CD4-positive, alpha-beta memory T cell (primary cell): ENCODE measurements at regions not wholly inside any gene's neighbourhood (a gene's known extent, or its start where the extent isn't known, plus 50 kb on each side); places are given as distances from the start of the nearest gene placed in this dataset.
"Not testable (repeated sequence)": the region's sequence is repeated elsewhere in the genome, so short reads cannot be mapped to it uniquely, and the experiment has no call there.

Source experiments
- CTCF ChIA-PET: fragments of 350-600 bp; sonication (Branson Sonifier 250); formaldehyde crosslinking; loops from one replicate; lab custom pipeline; 2021; ENCODE audit warnings: inconsistent platforms; ENCODE audit not compliant: partially characterized antibody; lab: Charles Lee
- POLR2A ChIA-PET: fragments of 350-600 bp; sonication (Branson Sonifier 250); formaldehyde crosslinking; loops from one replicate; lab custom pipeline; 2021; ENCODE audit not compliant: partially characterized antibody; lab: Charles Lee
- DNase-seq, 5 donors: peaks; one replicate each; pipeline versions ENCODE4 v3.0.0 to v3.0.0-alpha.2; 2020 to 2022; ENCODE audit warnings: mixed read lengths in 1 of 5
- H3K27ac ChIP-seq: one replicate; pipeline ENCODE4 v1.7.0; 2013; ENCODE audit warnings: low read depth, low read length
- H3K27me3 ChIP-seq: 2 replicates; pipeline ENCODE4 v1.7.0; 2013; ENCODE audit warnings: mild to moderate bottlenecking, low read length, moderate library complexity; ENCODE audit not compliant: insufficient read depth
- H3K36me3 ChIP-seq: 2 replicates; pipeline ENCODE4 v1.7.0; 2013; ENCODE audit warnings: mild to moderate bottlenecking, low read length, moderate library complexity; ENCODE audit not compliant: insufficient read depth
- H3K4me1 ChIP-seq: 2 replicates; pipeline ENCODE4 v1.7.0; 2013; ENCODE audit warnings: mild to moderate bottlenecking, low read length, moderate library complexity; ENCODE audit not compliant: insufficient read depth
- H3K4me3 ChIP-seq, 2 donors: one replicate each; pipeline ENCODE4 v1.7.0; 2013; ENCODE audit warnings: low read length in 2 of 2, mild to moderate bottlenecking in 1 of 2
- H3K9me3 ChIP-seq, 2 donors: one replicate each; pipeline ENCODE4 v1.7.0; 2013; ENCODE audit warnings: low read length in 2 of 2, control low read depth in 1 of 2; ENCODE audit not compliant: control insufficient read depth in 1 of 2
- H3K27ac Mint-ChIP-seq, 7 donors: one replicate each; pipeline ENCODE4 v1.8.0; 2020 to 2021; ENCODE audit warnings: mixed read lengths in 7 of 7, mild to moderate bottlenecking in 6 of 7, inconsistent platforms in 3 of 7, moderate library complexity in 3 of 7
- H3K27me3 Mint-ChIP-seq, 2 donors: one replicate each; pipeline ENCODE4 v1.8.0; 2020 to 2021; ENCODE audit warnings: mixed read lengths in 2 of 2
- H3K36me3 Mint-ChIP-seq, 2 donors: one replicate each; pipeline ENCODE4 v1.8.0; 2020 to 2021; ENCODE audit warnings: mixed read lengths in 2 of 2, inconsistent platforms in 1 of 2, mild to moderate bottlenecking in 1 of 2
- H3K4me1 Mint-ChIP-seq, 4 donors: one replicate each; pipeline ENCODE4 v1.8.0; 2020 to 2021; ENCODE audit warnings: mixed read lengths in 4 of 4, mild to moderate bottlenecking in 1 of 4
- H3K4me3 Mint-ChIP-seq, 8 donors: one replicate each; pipeline ENCODE4 v1.8.0; 2020 to 2021; ENCODE audit warnings: mixed read lengths in 8 of 8, mild to moderate bottlenecking in 7 of 8, moderate library complexity in 6 of 8, inconsistent platforms in 3 of 8
- H3K9me3 Mint-ChIP-seq, 8 donors: one replicate each; pipeline ENCODE4 v1.8.0; 2020 to 2021; ENCODE audit warnings: mixed read lengths in 8 of 8, mild to moderate bottlenecking in 5 of 8, inconsistent platforms in 3 of 8, moderate library complexity in 1 of 8
- intact Hi-C: fragments of 100-400 bp; cut with micrococcal nuclease; formaldehyde crosslinking; loops from one replicate; pipeline ENCODE4 v1.15.1; 2023

DNA sequence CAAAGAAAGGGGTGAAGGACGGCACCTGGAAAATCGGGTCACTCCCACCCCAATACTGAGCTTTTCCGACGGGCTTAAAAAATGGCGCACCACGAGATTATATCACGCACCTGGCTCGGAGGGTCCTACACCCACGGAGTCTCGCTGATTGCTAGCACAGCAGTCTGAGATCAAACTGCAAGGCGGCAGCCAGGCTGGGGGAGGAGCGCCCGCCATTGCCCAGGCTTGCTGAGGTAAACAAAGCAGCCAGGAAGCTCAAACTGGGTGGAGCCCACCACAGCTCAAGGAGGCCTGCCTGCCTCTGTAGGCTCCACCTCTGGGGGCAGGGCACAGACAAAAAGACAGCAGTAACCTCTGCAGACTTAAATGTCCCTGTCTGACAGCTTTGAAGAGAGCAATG, 264.7 kb downstream of the BCHE start:
- POLR2A ChIA-PET, CTCF ChIA-PET, H3K27me3 Mint-ChIP-seq, H3K4me3 ChIP-seq, H3K9me3 ChIP-seq, H3K36me3 Mint-ChIP-seq, H3K4me1 ChIP-seq, H3K36me3 ChIP-seq, DNase-seq, H3K27me3 ChIP-seq, H3K27ac Mint-ChIP-seq, intact Hi-C loops, H3K4me3 Mint-ChIP-seq, H3K27ac ChIP-seq, H3K4me1 Mint-ChIP-seq: not testable (repeated sequence)
- H3K9me3 Mint-ChIP-seq = peaks cover 0 to 14% (median 7%) of the 10 kb centered on the region in 8 donors

DNA sequence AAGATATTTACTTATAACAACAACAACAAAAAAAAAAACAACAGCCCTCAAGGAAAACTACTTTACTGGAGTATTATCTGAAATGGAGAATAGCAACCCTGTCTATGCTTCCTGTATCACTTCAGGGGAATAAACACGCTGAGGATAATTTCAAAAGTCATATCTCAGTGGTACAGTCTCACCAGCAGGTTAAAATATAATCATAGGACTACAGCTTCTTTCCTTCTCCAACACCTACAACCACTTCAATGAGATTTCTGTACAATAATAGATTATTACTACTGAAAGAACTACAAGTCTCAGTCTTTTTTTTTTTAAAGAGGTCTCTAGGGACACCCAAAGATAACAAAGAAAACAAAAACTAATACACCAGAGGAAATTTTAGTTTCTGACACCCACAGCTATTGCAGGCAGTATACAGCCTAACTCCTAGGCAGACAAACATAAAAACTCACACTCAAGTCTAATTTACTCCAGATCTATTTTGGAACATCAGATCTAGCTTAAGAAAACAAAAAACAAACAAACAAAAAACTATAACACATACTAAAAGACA, 268.2 kb downstream of the BCHE start:
- no peak for DNase-seq
- Mint-ChIP-seq H3K27me3 (no peaks in the 10 kb centered on the region), H3K4me1 (no peaks in the 10 kb centered on the region), H3K36me3 (no peaks in the 10 kb centered on the region), H3K4me3 (no peak overlapping the region), H3K27ac (no peak overlapping the region), H3K9me3 (peaks cover 2 to 9% (median 7%) of the 10 kb centered on the region in 8 donors)
- Histone ChIP-seq H3K36me3 (no peaks in the 10 kb centered on the region), H3K27me3 (no peaks in the 10 kb centered on the region), H3K9me3 (peaks cover 4% of the 10 kb centered on the region in 2 donors), H3K4me3 (no peak overlapping the region), H3K27ac (no peak overlapping the region), H3K4me1 (no peaks in the 10 kb centered on the region)
- ChIA-PET CTCF (no interaction called here), POLR2A (no interaction called here)
- intact Hi-C loops = no loop called here

DNA sequence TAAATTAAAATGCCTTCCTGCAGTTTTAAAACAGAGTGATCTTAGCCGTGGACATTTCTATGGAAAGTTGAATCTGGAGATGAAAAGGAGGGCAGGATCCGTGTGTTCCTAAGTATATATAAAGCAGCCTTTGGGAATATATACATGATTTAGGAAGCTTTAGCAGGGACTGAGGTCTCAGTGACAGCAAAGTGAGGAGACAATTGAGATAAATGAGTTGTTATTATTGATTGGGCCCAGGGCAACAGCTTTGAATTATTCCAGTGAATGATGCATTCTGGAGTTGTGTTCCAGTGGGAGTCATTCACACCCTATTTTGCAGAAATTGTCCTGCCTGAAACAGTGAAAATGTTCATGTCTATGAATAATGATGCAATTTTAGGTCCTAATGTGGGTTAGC, 281.4 kb downstream of the BCHE start:
- Mint-ChIP-seq H3K36me3 (no peaks in the 10 kb centered on the region), H3K27ac (no peak overlapping the region), H3K4me1 (no peaks in the 10 kb centered on the region), H3K4me3 (no peak overlapping the region), H3K9me3 (peaks cover 0 to 11% (median 4%) of the 10 kb centered on the region in 8 donors), H3K27me3 (no peaks in the 10 kb centered on the region)
- ChIA-PET CTCF (no interaction called here), POLR2A (no interaction called here)
- intact Hi-C loops = no loop called here
- H3K4me1 ChIP-seq = no peaks in the 10 kb centered on the region
- no peaks in the 10 kb centered on the region for H3K36me3 ChIP-seq
- no peaks in the 10 kb centered on the region for H3K27me3 ChIP-seq
- H3K4me3 ChIP-seq = no peak overlapping the region
- H3K27ac ChIP-seq = no peak overlapping the region
- DNase-seq = no peak
- H3K9me3 ChIP-seq = no peaks in the 10 kb centered on the region

DNA sequence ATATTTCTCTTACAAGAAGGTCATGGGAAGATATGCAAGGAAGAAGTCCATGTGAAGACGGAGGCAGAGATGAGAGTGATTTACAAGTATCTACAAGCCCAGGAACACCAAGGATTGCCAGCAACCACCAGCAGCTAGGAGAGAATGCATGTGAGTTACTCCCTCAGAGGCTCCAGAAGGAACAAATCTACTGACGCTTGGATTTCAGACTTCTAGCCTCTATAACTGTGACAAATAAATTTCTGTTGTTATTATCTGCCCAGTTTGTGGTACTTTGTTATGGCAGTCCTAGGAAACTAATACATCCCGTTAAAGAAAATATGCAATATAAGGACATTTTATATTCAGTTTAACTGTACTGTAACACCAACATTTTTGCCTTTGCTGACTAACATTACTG, 283.9 kb downstream of the BCHE start:
- peaks cover 0 to 21% (median 5%) of the 10 kb centered on the region in 8 donors for H3K9me3 Mint-ChIP-seq
- Histone ChIP-seq H3K27ac (no peak overlapping the region), H3K4me1 (no peaks in the 10 kb centered on the region), H3K9me3 (no peaks in the 10 kb centered on the region), H3K36me3 (no peaks in the 10 kb centered on the region), H3K27me3 (no peaks in the 10 kb centered on the region), H3K4me3 (no peak overlapping the region)
- no peak overlapping the region for H3K27ac Mint-ChIP-seq
- H3K27me3 Mint-ChIP-seq = no peaks in the 10 kb centered on the region
- DNase-seq = no peak
- H3K36me3 Mint-ChIP-seq = no peaks in the 10 kb centered on the region
- ChIA-PET POLR2A (no interaction called here), CTCF (no interaction called here)
- intact Hi-C loops = no loop called here
- no peak overlapping the region for H3K4me3 Mint-ChIP-seq
- H3K4me1 Mint-ChIP-seq = no peaks in the 10 kb centered on the region

DNA sequence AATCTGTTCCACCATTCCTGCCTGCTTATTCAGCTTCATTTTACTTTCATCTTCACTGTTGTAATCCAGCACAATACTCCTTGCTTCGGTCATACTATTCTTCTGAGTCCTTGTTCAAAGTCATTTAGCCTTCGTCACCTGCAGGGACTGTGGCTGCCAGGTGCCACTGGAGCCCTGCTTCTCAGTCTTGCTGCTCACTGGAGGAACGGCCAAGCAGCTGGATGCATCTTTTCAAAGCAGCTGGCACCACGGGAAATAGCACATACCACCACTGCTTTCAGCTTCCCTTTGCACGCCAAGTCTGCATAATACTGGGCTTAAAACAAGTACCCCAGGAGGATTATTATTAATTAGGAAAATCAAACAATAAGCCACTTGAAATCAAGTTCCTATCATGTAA, 287.6 kb downstream of the BCHE start:
- no peak overlapping the region for H3K27ac ChIP-seq
- Mint-ChIP-seq H3K9me3 (peaks cover 3 to 19% (median 7%) of the 10 kb centered on the region in 8 donors), H3K27ac (no peak overlapping the region), H3K4me3 (no peak overlapping the region), H3K27me3 (no peaks in the 10 kb centered on the region), H3K4me1 (no peaks in the 10 kb centered on the region), H3K36me3 (no peaks in the 10 kb centered on the region)
- H3K36me3 ChIP-seq = no peaks in the 10 kb centered on the region
- intact Hi-C loops = no loop called here
- DNase-seq = no peak
- H3K4me3 ChIP-seq = no peak overlapping the region
- POLR2A ChIA-PET = no interaction called here
- CTCF ChIA-PET = no interaction called here
- no peaks in the 10 kb centered on the region for H3K4me1 ChIP-seq
- H3K9me3 ChIP-seq = no peaks in the 10 kb centered on the region
- no peaks in the 10 kb centered on the region for H3K27me3 ChIP-seq

DNA sequence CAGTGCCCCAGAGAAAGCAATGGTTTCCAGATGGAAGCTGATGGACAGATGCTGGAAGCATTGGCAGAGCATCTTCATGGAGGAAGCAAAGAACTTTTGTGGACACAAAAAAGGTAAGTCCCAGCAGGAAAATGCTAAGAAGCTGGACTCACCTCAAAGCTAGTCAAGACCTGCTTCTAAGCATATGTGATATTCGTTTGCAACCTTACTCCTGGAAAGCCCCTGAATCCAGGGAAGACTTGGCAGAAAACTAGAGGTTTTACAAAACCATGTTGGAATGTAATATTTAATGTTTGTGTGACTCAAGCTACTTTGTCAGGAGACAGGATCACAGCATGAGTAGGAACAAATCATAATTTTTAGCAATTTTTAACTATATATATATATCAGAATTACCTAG, 288.2 kb downstream of the BCHE start:
- DNase-seq = no peak
- Mint-ChIP-seq H3K36me3 (no peaks in the 10 kb centered on the region), H3K4me1 (no peaks in the 10 kb centered on the region), H3K27me3 (no peaks in the 10 kb centered on the region), H3K4me3 (no peak overlapping the region), H3K9me3 (peaks cover 3 to 15% (median 7%) of the 10 kb centered on the region in 8 donors), H3K27ac (no peak overlapping the region)
- POLR2A ChIA-PET = no interaction called here
- CTCF ChIA-PET = no interaction called here
- no peak overlapping the region for H3K27ac ChIP-seq
- intact Hi-C loops = no loop called here
- no peaks in the 10 kb centered on the region for H3K36me3 ChIP-seq
- H3K9me3 ChIP-seq = no peaks in the 10 kb centered on the region
- H3K27me3 ChIP-seq = no peaks in the 10 kb centered on the region
- H3K4me3 ChIP-seq = no peak overlapping the region
- no peaks in the 10 kb centered on the region for H3K4me1 ChIP-seq

DNA sequence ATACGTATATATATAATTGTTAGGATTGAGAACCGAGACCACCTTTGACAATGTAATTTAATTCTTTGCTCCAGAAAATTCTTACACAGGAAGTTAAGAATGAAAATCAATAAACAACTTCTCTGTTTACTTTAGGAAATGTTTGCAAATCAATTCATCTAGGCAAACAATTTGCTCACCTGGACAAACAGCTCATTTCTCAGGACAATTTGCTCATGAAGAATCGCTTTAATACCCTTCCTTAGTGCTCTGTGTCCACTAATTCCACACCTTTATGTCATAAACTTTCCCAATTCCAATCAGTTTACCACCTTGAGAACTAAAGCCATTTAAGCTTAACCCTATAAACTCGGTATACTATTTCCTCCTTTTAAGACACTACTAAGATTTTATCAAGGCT, 292.2 kb downstream of the BCHE start:
- Histone ChIP-seq H3K4me3 (no peak overlapping the region), H3K36me3 (no peaks in the 10 kb centered on the region), H3K9me3 (no peaks in the 10 kb centered on the region), H3K4me1 (no peaks in the 10 kb centered on the region), H3K27me3 (no peaks in the 10 kb centered on the region), H3K27ac (no peak overlapping the region)
- Mint-ChIP-seq H3K36me3 (no peaks in the 10 kb centered on the region), H3K9me3 (peaks cover 3 to 11% (median 8%) of the 10 kb centered on the region in 8 donors), H3K4me3 (no peak overlapping the region), H3K27me3 (no peaks in the 10 kb centered on the region), H3K27ac (no peak overlapping the region), H3K4me1 (no peaks in the 10 kb centered on the region)
- CTCF ChIA-PET = interaction anchor here (0.5 kb wide), 1 partner anchor 30 kb away, joined by 3 read pairs; no protein-coding TSS in a partner anchor
- no peak for DNase-seq
- POLR2A ChIA-PET = no interaction called here
- intact Hi-C loops = no loop called here

DNA sequence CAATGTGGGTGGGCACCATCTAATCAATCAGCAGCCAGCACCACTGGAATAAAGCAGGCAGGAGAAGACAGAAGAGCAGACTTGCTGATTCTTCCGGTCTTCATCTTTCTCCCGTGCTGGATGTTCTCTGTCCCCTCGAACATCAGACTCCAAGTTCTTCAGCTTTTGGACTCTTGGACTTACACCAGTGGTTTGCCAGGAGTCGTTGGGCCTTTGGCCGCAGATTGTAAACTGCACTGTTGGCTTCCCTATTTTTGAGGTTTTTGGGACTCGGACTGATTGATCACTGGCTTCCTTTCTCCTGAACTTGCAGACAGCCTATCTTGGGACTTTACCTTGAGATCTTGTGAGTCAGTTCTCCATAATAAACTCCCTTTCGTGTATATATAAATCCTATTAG, 292.8 kb downstream of the BCHE start:
- Mint-ChIP-seq H3K4me3 (no peak overlapping the region), H3K36me3 (no peaks in the 10 kb centered on the region), H3K27ac (no peak overlapping the region), H3K4me1 (no peaks in the 10 kb centered on the region), H3K9me3 (peaks cover 3 to 16% (median 7%) of the 10 kb centered on the region in 8 donors), H3K27me3 (no peaks in the 10 kb centered on the region)
- DNase-seq = no peak
- H3K4me1 ChIP-seq = no peaks in the 10 kb centered on the region
- H3K9me3 ChIP-seq = no peaks in the 10 kb centered on the region
- ChIA-PET CTCF (no interaction called here), POLR2A (no interaction called here)
- H3K4me3 ChIP-seq = no peak overlapping the region
- intact Hi-C loops = no loop called here
- H3K36me3 ChIP-seq = no peaks in the 10 kb centered on the region
- no peak overlapping the region for H3K27ac ChIP-seq
- H3K27me3 ChIP-seq = no peaks in the 10 kb centered on the region
